Suprapubic skin (tissue), 4 donors: ENCODE measurements at regions not wholly inside any gene's neighbourhood (a gene's known extent, or its start where the extent isn't known, plus 50 kb on each side); places are given as distances from the start of the nearest gene placed in this dataset.

Experiments
- DNase-seq, 2 donors: peaks; one replicate each; pipeline ENCODE4 v3.0.0-alpha.2; 2019; ENCODE audit warnings: low spot score in 2 of 2
- H3K27ac ChIP-seq: fragments of 200-600 bp; sonication (generic); one replicate; pipeline ENCODE4 v1.5.1; 2019
- H3K27me3 ChIP-seq: fragments of 200-600 bp; sonication (generic); one replicate; pipeline ENCODE4 v1.5.1; 2019
- H3K36me3 ChIP-seq: fragments of 200-600 bp; sonication (generic); one replicate; pipeline ENCODE4 v1.5.1; 2019
- H3K4me1 ChIP-seq: fragments of 200-600 bp; sonication (generic); one replicate; pipeline ENCODE4 v1.5.1; 2019
- H3K4me3 ChIP-seq: fragments of 200-600 bp; sonication (generic); one replicate; pipeline ENCODE4 v1.5.1; 2019; ENCODE audit warnings: mild to moderate bottlenecking
- H3K9me3 ChIP-seq: fragments of 200-600 bp; sonication (generic); one replicate; pipeline ENCODE4 v1.5.1; 2019
- CTCF ChIP-seq, 2 donors: fragments of 200-600 bp in 1 of 2; fragments of 450-650 bp in 1 of 2; sonication (generic) in 1 of 2; IDR thresholded peaks; one replicate each; pipeline ENCODE4 v1.5.1; 2016 to 2019; ENCODE audit warnings: antibody characterized with exemption in 2 of 2, mild to moderate bottlenecking in 1 of 2, moderate library complexity in 1 of 2
- EP300 ChIP-seq: sonication (generic); formaldehyde crosslinking; IDR thresholded peaks from one replicate; pipeline ENCODE4 v1.6.1; 2017; ENCODE audit warnings: antibody characterized with exemption
- POLR2A ChIP-seq, 2 donors: fragments of 450-650 bp; IDR thresholded peaks; one replicate each; pipeline ENCODE4 v1.6.1; 2017; ENCODE audit warnings: antibody characterized with exemption in 2 of 2, mild to moderate bottlenecking in 2 of 2, moderate library complexity in 2 of 2
- POLR2AphosphoS5 ChIP-seq, 3 donors: sonication (generic); formaldehyde crosslinking; IDR thresholded peaks; one replicate each; pipeline ENCODE4 v1.6.1; 2017; ENCODE audit warnings: antibody characterized with exemption in 3 of 3
- WGBS: methylation state at CpG from one replicate; pipeline ENCODE4 v1.1.5; 2018; 5-methylcytosine and 5-hydroxymethylcytosine counted together

GRCh38 chr3:64998317-64998716 lies 310.5 kb upstream of the ADAMTS9 start:
- Histone ChIP-seq H3K36me3 (no peaks in the 10 kb centered on the region), H3K4me3 (no peak overlapping the region), H3K9me3 (no peaks in the 10 kb centered on the region), H3K27me3 (no peaks in the 10 kb centered on the region), H3K27ac (no peak overlapping the region), H3K4me1 (peaks cover 5% of the 10 kb centered on the region)
- TF ChIP-seq EP300 (no peak), CTCF (IDR thresholded peaks at IDR 0.05) (no peak), POLR2A (IDR thresholded peaks at IDR 0.05) (no peak)
- no peak for DNase-seq

- H3K4me3 ChIP-seq = no peak overlapping the region
- no peak for TF ChIP-seq CTCF (IDR thresholded peaks at IDR 0.05)
- no peak for TF ChIP-seq POLR2AphosphoS5 (IDR thresholded peaks at IDR 0.05)
- TF ChIP-seq EP300 = no peak
- TF ChIP-seq POLR2A (IDR thresholded peaks at IDR 0.05) = no peak
- no peaks in the 10 kb centered on the region for H3K9me3 ChIP-seq
- H3K36me3 ChIP-seq = no peaks in the 10 kb centered on the region
- 46% methylated on average over 9 of the region's 9 CpGs for WGBS
- H3K27ac ChIP-seq = no peak overlapping the region
- peaks cover 11% of the 10 kb centered on the region for H3K4me1 ChIP-seq
- H3K27me3 ChIP-seq = no peaks in the 10 kb centered on the region
- DNase-seq = no peak
These were observed 308.2 kb upstream of the ADAMTS9 start for GRCh38 chr3:64995857-64996551.

- Histone ChIP-seq H3K27me3 (no peaks in the 10 kb centered on the region), H3K9me3 (no peaks in the 10 kb centered on the region), H3K27ac (no peak overlapping the region), H3K36me3 (no peaks in the 10 kb centered on the region), H3K4me1 (peaks cover 11% of the 10 kb centered on the region), H3K4me3 (no peak overlapping the region)
- TF ChIP-seq POLR2AphosphoS5 (IDR thresholded peaks at IDR 0.05) (no peak), EP300 (no peak), POLR2A (IDR thresholded peaks at IDR 0.05) (no peak), CTCF (IDR thresholded peaks at IDR 0.05) (no peak)
- whole genome bisulfite sequencing = 88% methylated on average over 6 of the region's 6 CpGs
- no peak for DNase-seq
These were observed 306.0 kb upstream of the ADAMTS9 start for GRCh38 chr3:64993781-64994180.

- H3K4me3 ChIP-seq = no peak overlapping the region
- DNase-seq = no peak
- H3K27me3 ChIP-seq = no peaks in the 10 kb centered on the region
- no peaks in the 10 kb centered on the region for H3K36me3 ChIP-seq
- H3K27ac ChIP-seq = no peak overlapping the region
- H3K9me3 ChIP-seq = no peaks in the 10 kb centered on the region
- peaks cover 11% of the 10 kb centered on the region for H3K4me1 ChIP-seq
- TF ChIP-seq EP300 (no peak), POLR2AphosphoS5 (IDR thresholded peaks at IDR 0.05) (no peak), CTCF (IDR thresholded peaks at IDR 0.05) (no peak), POLR2A (IDR thresholded peaks at IDR 0.05) (no peak)
- 48% methylated on average over 7 of the region's 7 CpGs for WGBS
These were observed 304.9 kb upstream of the ADAMTS9 start for GRCh38 chr3:64992530-64993285.

GRCh38 chr3:64988188-64988587 lies 300.4 kb upstream of the ADAMTS9 start:
- no peak for DNase-seq
- TF ChIP-seq POLR2AphosphoS5 (IDR thresholded peaks at IDR 0.05) (no peak), CTCF (IDR thresholded peaks at IDR 0.05) (no peak), EP300 (no peak), POLR2A (IDR thresholded peaks at IDR 0.05) (no peak)
- no peaks in the 10 kb centered on the region for H3K27me3 ChIP-seq
- no peaks in the 10 kb centered on the region for H3K36me3 ChIP-seq
- H3K27ac ChIP-seq = no peak overlapping the region
- no peak overlapping the region for H3K4me3 ChIP-seq
- no peaks in the 10 kb centered on the region for H3K9me3 ChIP-seq
- H3K4me1 ChIP-seq = peaks cover 6% of the 10 kb centered on the region
- WGBS = 58% methylated on average over 3 of the region's 3 CpGs
